KMS-11 (cell line): ENCODE measurements at regions not wholly inside any gene's neighbourhood (a gene's known extent, or its start where the extent isn't known, plus 50 kb on each side); places are given as distances from the start of the nearest gene placed in this dataset.
"Not testable (repeated sequence)": the region's sequence is repeated elsewhere in the genome, so short reads cannot be mapped to it uniquely, and the experiment has no call there.

Source experiments
- H2AFZ ChIP-seq: fragments of 200-600 bp; sonication (generic); 2 replicates; pipeline ENCODE4 v1.6.1; 2016; ENCODE audit warnings: antibody characterized with exemption, mixed run types, low read depth
- H3K27ac ChIP-seq: fragments of 200-600 bp; sonication (generic); 2 replicates; pipeline ENCODE4 v1.6.1; 2016; ENCODE audit warnings: mild to moderate bottlenecking, mixed run types
- H3K27me3 ChIP-seq: fragments of 200-600 bp; sonication (generic); 2 replicates; pipeline ENCODE4 v1.6.1; 2017; ENCODE audit warnings: mild to moderate bottlenecking, low read depth, mixed run types, moderate library complexity; ENCODE audit not compliant: insufficient read depth
- H3K36me3 ChIP-seq: fragments of 200-600 bp; sonication (generic); 2 replicates; pipeline ENCODE4 v1.6.1; 2017; ENCODE audit warnings: mild to moderate bottlenecking, mixed run types; ENCODE audit not compliant: insufficient read depth
- H3K4me1 ChIP-seq: fragments of 200-600 bp; sonication (generic); 2 replicates; pipeline ENCODE4 v1.6.1; 2016; ENCODE audit warnings: mild to moderate bottlenecking, low read depth, mixed run types; ENCODE audit not compliant: poor library complexity, severe bottlenecking
- H3K4me2 ChIP-seq: fragments of 200-600 bp; sonication (generic); 2 replicates; pipeline ENCODE4 v1.7.0; 2016; ENCODE audit warnings: mild to moderate bottlenecking, mixed run types
- H3K4me3 ChIP-seq: fragments of 200-600 bp; sonication (generic); IDR thresholded peaks from 2 replicates; pipeline ENCODE4 v1.6.1; 2017; ENCODE audit warnings: low read depth, low read length, mixed read lengths; ENCODE audit not compliant: insufficient read depth
- H3K79me2 ChIP-seq: fragments of 200-600 bp; sonication (generic); 2 replicates; pipeline ENCODE4 v1.6.1; 2016; ENCODE audit warnings: low read depth, mixed run types; ENCODE audit not compliant: insufficient read depth
- H3K9ac ChIP-seq: fragments of 200-600 bp; sonication (generic); 2 replicates; pipeline ENCODE4 v1.6.1; 2016; ENCODE audit warnings: mild to moderate bottlenecking, mixed run types
- H4K20me1 ChIP-seq: fragments of 200-600 bp; sonication (generic); 2 replicates; pipeline ENCODE4 v1.6.1; 2016; ENCODE audit warnings: mild to moderate bottlenecking, mixed run types; ENCODE audit not compliant: insufficient read depth
- CTCF ChIP-seq: fragments of 200-600 bp; sonication (generic); conservative IDR thresholded peaks from 2 replicates; pipeline ENCODE4 v1.6.1; 2017; ENCODE audit warnings: low read depth, mild to moderate bottlenecking, antibody characterized with exemption, low read length, moderate library complexity, mixed read lengths

GRCh38 chrX:73390628-73391567 lies 56.0 kb upstream of the CDX4 start:
- Histone ChIP-seq H3K4me1 (no peaks in the 10 kb centered on the region), H3K4me3 (no peak overlapping the region), H3K4me2 (no peak overlapping the region), H2AFZ (no peak overlapping the region), H3K79me2 (no peaks in the 10 kb centered on the region), H3K9ac (no peak overlapping the region), H3K27ac (no peak overlapping the region), H3K36me3 (no peaks in the 10 kb centered on the region), H4K20me1 (no peaks in the 10 kb centered on the region), H3K27me3 (no peaks in the 10 kb centered on the region)
- TF ChIP-seq CTCF = no peak

- no peak for TF ChIP-seq CTCF
- Histone ChIP-seq H3K27ac (no peak overlapping the region), H3K4me1 (no peaks in the 10 kb centered on the region)
Observed at GRCh38 chrX:73366696-73367095, 80.2 kb upstream of the CDX4 start.

DNA sequence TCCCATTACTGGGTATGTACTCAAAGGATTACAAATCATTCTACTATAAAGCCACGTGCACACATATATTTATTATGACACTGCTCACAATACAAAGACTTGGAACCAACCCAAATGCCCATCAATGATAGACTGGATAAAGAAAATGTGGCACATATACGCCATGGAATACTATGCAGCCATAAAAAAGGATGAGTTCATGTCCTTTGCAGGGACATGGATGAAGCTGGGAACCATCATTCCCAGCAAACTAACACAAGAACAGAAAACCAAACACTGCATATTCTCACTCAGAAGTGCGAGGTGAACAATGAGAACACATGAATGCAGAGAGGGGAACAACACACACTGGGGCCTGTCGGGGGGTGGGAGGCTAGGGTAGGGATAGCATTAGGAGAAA lies 89.6 kb upstream of the CDX4 start:
- not testable (repeated sequence) for H3K27ac ChIP-seq, H3K36me3 ChIP-seq, H3K4me3 ChIP-seq, H2AFZ ChIP-seq, H3K79me2 ChIP-seq, H3K4me2 ChIP-seq, H3K9ac ChIP-seq, H3K27me3 ChIP-seq, H4K20me1 ChIP-seq
- peaks cover 13% of the 10 kb centered on the region for H3K4me1 ChIP-seq

More at GRCh38 chrX:73366696-73367095, 80.2 kb upstream of the CDX4 start:
- Histone ChIP-seq H3K79me2 (no peaks in the 10 kb centered on the region), H3K9ac (no peak overlapping the region), H3K4me3 (no peak overlapping the region), H3K27me3 (no peaks in the 10 kb centered on the region), H3K36me3 (no peaks in the 10 kb centered on the region), H3K4me2 (no peak overlapping the region), H2AFZ (no peak overlapping the region), H4K20me1 (no peaks in the 10 kb centered on the region)

DNA sequence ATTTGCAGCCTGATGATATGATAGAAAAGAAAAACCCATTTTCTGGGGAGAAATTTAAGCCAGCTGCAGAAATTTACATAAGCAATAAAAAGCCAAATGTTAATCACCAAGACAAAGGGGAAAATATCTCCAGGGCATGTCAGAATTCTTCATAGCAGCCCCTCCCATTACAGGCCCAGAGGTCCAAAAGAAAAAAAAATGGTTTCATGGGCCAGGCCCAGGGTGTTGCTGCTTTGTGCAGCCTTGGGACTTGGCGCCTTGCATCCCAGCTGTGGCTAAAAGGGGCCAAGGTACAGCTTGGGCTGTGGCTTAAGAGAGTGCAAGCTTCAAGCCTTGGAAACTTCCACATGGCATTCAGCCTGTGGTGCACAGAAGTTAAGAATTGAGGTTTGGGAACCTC lies 97.9 kb upstream of the CDX4 start:
- no peak overlapping the region for H3K4me2 ChIP-seq
- no peaks in the 10 kb centered on the region for H3K36me3 ChIP-seq
- H3K9ac ChIP-seq = no peak overlapping the region
- no peak overlapping the region for H2AFZ ChIP-seq
- H3K27ac ChIP-seq = no peak overlapping the region
- no peaks in the 10 kb centered on the region for H4K20me1 ChIP-seq
- H3K79me2 ChIP-seq = no peaks in the 10 kb centered on the region
- H3K4me1 ChIP-seq = peaks cover 40% of the 10 kb centered on the region
- H3K27me3 ChIP-seq = no peaks in the 10 kb centered on the region
- TF ChIP-seq CTCF = no peak
- no peak overlapping the region for H3K4me3 ChIP-seq

DNA sequence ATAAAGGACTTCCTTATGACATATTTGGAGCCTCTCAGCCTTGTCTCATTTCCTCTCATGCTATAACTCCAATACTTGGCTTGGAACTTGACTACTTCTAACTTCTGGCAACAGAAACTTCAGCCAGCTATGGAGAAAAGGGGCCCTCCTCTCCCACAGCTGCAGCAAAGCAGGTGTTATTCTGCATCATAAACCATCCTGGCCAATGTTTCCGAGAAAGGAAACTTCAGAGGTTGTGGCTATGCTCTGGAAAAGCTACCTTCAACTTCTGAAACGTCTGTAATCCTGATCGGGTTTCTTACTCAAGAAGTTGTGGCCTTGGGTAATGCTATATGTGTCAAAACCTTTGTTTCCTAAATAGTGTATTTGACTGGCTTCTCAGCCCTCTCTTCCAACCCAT lies 109.5 kb upstream of the CDX4 start:
- Histone ChIP-seq H2AFZ (no peak overlapping the region), H4K20me1 (no peaks in the 10 kb centered on the region), H3K27me3 (no peaks in the 10 kb centered on the region), H3K4me1 (peaks cover 61% of the 10 kb centered on the region), H3K79me2 (no peaks in the 10 kb centered on the region), H3K36me3 (no peaks in the 10 kb centered on the region), H3K4me3 (no peak overlapping the region), H3K9ac (no peak overlapping the region), H3K27ac (peak overlapping the region; percentile 17; the same call in 1 of the 2 replicates), H3K4me2 (peak overlapping the region; percentile 37)
- TF ChIP-seq CTCF = no peak
